ENCODE measurements at regions not wholly inside any gene's neighbourhood (a gene's known extent, or its start where the extent isn't known, plus 50 kb on each side); places are given as distances from the start of the nearest gene placed in this dataset.
"Not testable (repeated sequence)": the region's sequence is repeated elsewhere in the genome, so short reads cannot be mapped to it uniquely, and the experiment has no call there.

- ChIA-PET POLR2A (no interaction called here), CTCF (no interaction called here)
- Histone ChIP-seq H3K36me3 (ENCODE audit: control insufficient read depth in 2 of 2, extremely low read depth in 1 of 2, insufficient read depth in 1 of 2, low read length in 1 of 2) (no peaks in the 10 kb centered on the region), H3K27ac (ENCODE audit: low read length) (no peak overlapping the region), H3K4me1 (ENCODE audit: control insufficient read depth in 1 of 2, extremely low read depth in 1 of 2, insufficient read depth in 2 of 2, low read length in 2 of 2) (no peaks in the 10 kb centered on the region), H3K4me3 (ENCODE audit: control insufficient read depth in 1 of 2, extremely low read depth in 1 of 2, low read length in 1 of 2) (no peak overlapping the region), H3K9me3 (no peaks in the 10 kb centered on the region), H3K27me3 (replicated peaks in 1 of 2; ENCODE audit: control insufficient read depth in 2 of 2, extremely low read depth in 1 of 2, insufficient read depth in 2 of 2, low read length in 1 of 2) (no peaks in the 10 kb centered on the region)
- Mint-ChIP-seq H3K4me1 (no peaks in the 10 kb centered on the region), H3K4me3 (no peak overlapping the region), H3K36me3 (no peaks in the 10 kb centered on the region), H3K9me3 (peaks cover 0 to 3% (median 0%) of the 10 kb centered on the region in 3 donors), H3K27me3 (no peaks in the 10 kb centered on the region), H3K27ac (no peak overlapping the region)
- ATAC-seq (replicated peaks in 1 of 4) (no peak), DNase-seq (no peak)
- no CpG with 5 or more reads among the region's 1 CpG for WGBS (ENCODE audit: insufficient coverage)
These were observed 1668.0 kb upstream of the C9orf72 start for GRCh38 chr9:29241320-29241719.

- Histone ChIP-seq H3K9me3 (no peaks in the 10 kb centered on the region), H3K4me3 (ENCODE audit: control insufficient read depth in 1 of 2, extremely low read depth in 1 of 2, low read length in 1 of 2) (no peak overlapping the region), H3K27ac (ENCODE audit: low read length) (no peak overlapping the region), H3K27me3 (replicated peaks in 1 of 2; ENCODE audit: control insufficient read depth in 2 of 2, extremely low read depth in 1 of 2, insufficient read depth in 2 of 2, low read length in 1 of 2) (no peaks in the 10 kb centered on the region), H3K36me3 (ENCODE audit: control insufficient read depth in 2 of 2, extremely low read depth in 1 of 2, insufficient read depth in 1 of 2, low read length in 1 of 2) (no peaks in the 10 kb centered on the region), H3K4me1 (ENCODE audit: control insufficient read depth in 1 of 2, extremely low read depth in 1 of 2, insufficient read depth in 2 of 2, low read length in 2 of 2) (no peaks in the 10 kb centered on the region)
- CTCF ChIA-PET = interaction anchor here in 1 of 2 donors (0.6 kb wide), 1 partner anchor 1114 kb away, joined by 4 read pairs; no protein-coding TSS in a partner anchor
- H3K36me3 Mint-ChIP-seq = no peaks in the 10 kb centered on the region
- POLR2A ChIA-PET = no interaction called here
- ATAC-seq (replicated peaks in 1 of 4) (no peak), DNase-seq (no peak)
- no peak overlapping the region for H3K27ac Mint-ChIP-seq
- no peaks in the 10 kb centered on the region for H3K27me3 Mint-ChIP-seq
- WGBS (ENCODE audit: insufficient coverage) = 90% methylated on average over 3 of the region's 4 CpGs
- H3K4me3 Mint-ChIP-seq = no peak overlapping the region
- H3K9me3 Mint-ChIP-seq = peaks cover 0 to 3% (median 2%) of the 10 kb centered on the region in 3 donors
- no peaks in the 10 kb centered on the region for H3K4me1 Mint-ChIP-seq
These were observed 1672.1 kb upstream of the C9orf72 start for GRCh38 chr9:29245351-29245750.

GRCh38 chr9:29270400-29270799 is 1697.1 kb upstream of the C9orf72 start:
- WGBS (ENCODE audit: insufficient coverage) = 90% methylated on average over 6 of the region's 8 CpGs
- H3K36me3 ChIP-seq (ENCODE audit: control insufficient read depth in 2 of 2, extremely low read depth in 1 of 2, insufficient read depth in 1 of 2, low read length in 1 of 2); ATAC-seq (replicated peaks in 1 of 4); H3K36me3 Mint-ChIP-seq; H3K9me3 ChIP-seq; H3K27ac ChIP-seq (ENCODE audit: low read length); DNase-seq; H3K4me3 ChIP-seq (ENCODE audit: control insufficient read depth in 1 of 2, extremely low read depth in 1 of 2, low read length in 1 of 2); H3K4me1 ChIP-seq (ENCODE audit: control insufficient read depth in 1 of 2, extremely low read depth in 1 of 2, insufficient read depth in 2 of 2, low read length in 2 of 2); CTCF ChIA-PET; H3K4me1 Mint-ChIP-seq; H3K27me3 ChIP-seq (replicated peaks in 1 of 2; ENCODE audit: control insufficient read depth in 2 of 2, extremely low read depth in 1 of 2, insufficient read depth in 2 of 2, low read length in 1 of 2); POLR2A ChIA-PET; H3K27ac Mint-ChIP-seq; H3K4me3 Mint-ChIP-seq; H3K27me3 Mint-ChIP-seq: not testable (repeated sequence)
- H3K9me3 Mint-ChIP-seq = peaks cover 5 to 11% (median 6%) of the 10 kb centered on the region in 3 donors

- Histone ChIP-seq H3K4me1 (ENCODE audit: control insufficient read depth in 1 of 2, extremely low read depth in 1 of 2, insufficient read depth in 2 of 2, low read length in 2 of 2) (no peaks in the 10 kb centered on the region), H3K36me3 (ENCODE audit: control insufficient read depth in 2 of 2, extremely low read depth in 1 of 2, insufficient read depth in 1 of 2, low read length in 1 of 2) (no peaks in the 10 kb centered on the region), H3K27me3 (replicated peaks in 1 of 2; ENCODE audit: control insufficient read depth in 2 of 2, extremely low read depth in 1 of 2, insufficient read depth in 2 of 2, low read length in 1 of 2) (no peaks in the 10 kb centered on the region), H3K27ac (ENCODE audit: low read length) (no peak overlapping the region), H3K4me3 (ENCODE audit: control insufficient read depth in 1 of 2, extremely low read depth in 1 of 2, low read length in 1 of 2) (no peak overlapping the region), H3K9me3 (no peaks in the 10 kb centered on the region)
- CTCF ChIA-PET = no interaction called here
- DNase-seq (no peak), ATAC-seq (replicated peaks in 1 of 4) (no peak)
- Mint-ChIP-seq H3K27me3 (no peaks in the 10 kb centered on the region), H3K27ac (no peak overlapping the region), H3K4me3 (no peak overlapping the region), H3K36me3 (no peaks in the 10 kb centered on the region), H3K4me1 (no peaks in the 10 kb centered on the region), H3K9me3 (no peaks in the 10 kb centered on the region)
- POLR2A ChIA-PET = no interaction called here
- WGBS (ENCODE audit: insufficient coverage) = no CpG with 5 or more reads among the region's 2 CpGs
These were observed 1708.8 kb upstream of the C9orf72 start for GRCh38 chr9:29282121-29282520.

- Mint-ChIP-seq H3K4me3 (no peak overlapping the region), H3K36me3 (no peaks in the 10 kb centered on the region), H3K4me1 (no peaks in the 10 kb centered on the region), H3K27me3 (no peaks in the 10 kb centered on the region), H3K9me3 (no peaks in the 10 kb centered on the region), H3K27ac (no peak overlapping the region)
- Histone ChIP-seq H3K27me3 (replicated peaks in 1 of 2; ENCODE audit: control insufficient read depth in 2 of 2, extremely low read depth in 1 of 2, insufficient read depth in 2 of 2, low read length in 1 of 2) (no peaks in the 10 kb centered on the region), H3K4me3 (ENCODE audit: control insufficient read depth in 1 of 2, extremely low read depth in 1 of 2, low read length in 1 of 2) (no peak overlapping the region), H3K9me3 (no peaks in the 10 kb centered on the region), H3K36me3 (ENCODE audit: control insufficient read depth in 2 of 2, extremely low read depth in 1 of 2, insufficient read depth in 1 of 2, low read length in 1 of 2) (no peaks in the 10 kb centered on the region), H3K4me1 (ENCODE audit: control insufficient read depth in 1 of 2, extremely low read depth in 1 of 2, insufficient read depth in 2 of 2, low read length in 2 of 2) (no peaks in the 10 kb centered on the region), H3K27ac (ENCODE audit: low read length) (no peak overlapping the region)
- WGBS (ENCODE audit: insufficient coverage) = 17% methylated on average over 1 of the region's 3 CpGs
- DNase-seq = no peak
- ChIA-PET POLR2A (no interaction called here), CTCF (no interaction called here)
- ATAC-seq (replicated peaks in 1 of 4) = no peak
These were observed 1712.5 kb upstream of the C9orf72 start for GRCh38 chr9:29285818-29286217.

- Mint-ChIP-seq H3K36me3 (no peaks in the 10 kb centered on the region), H3K27me3 (no peaks in the 10 kb centered on the region), H3K27ac (no peak overlapping the region), H3K9me3 (peaks cover 4 to 10% (median 6%) of the 10 kb centered on the region in 3 donors), H3K4me3 (no peak overlapping the region), H3K4me1 (no peaks in the 10 kb centered on the region)
- 63% methylated on average over 4 of the region's 4 CpGs for WGBS (ENCODE audit: insufficient coverage)
- Histone ChIP-seq H3K27me3 (replicated peaks in 1 of 2; ENCODE audit: control insufficient read depth in 2 of 2, extremely low read depth in 1 of 2, insufficient read depth in 2 of 2, low read length in 1 of 2) (no peaks in the 10 kb centered on the region), H3K36me3 (ENCODE audit: control insufficient read depth in 2 of 2, extremely low read depth in 1 of 2, insufficient read depth in 1 of 2, low read length in 1 of 2) (no peaks in the 10 kb centered on the region), H3K4me1 (ENCODE audit: control insufficient read depth in 1 of 2, extremely low read depth in 1 of 2, insufficient read depth in 2 of 2, low read length in 2 of 2) (no peaks in the 10 kb centered on the region), H3K27ac (ENCODE audit: low read length) (no peak overlapping the region), H3K4me3 (ENCODE audit: control insufficient read depth in 1 of 2, extremely low read depth in 1 of 2, low read length in 1 of 2) (no peak overlapping the region), H3K9me3 (no peaks in the 10 kb centered on the region)
- ChIA-PET CTCF (no interaction called here), POLR2A (no interaction called here)
- DNase-seq = no peak
- ATAC-seq (replicated peaks in 1 of 4) = no peak
These were observed 1716.1 kb upstream of the C9orf72 start for GRCh38 chr9:29289365-29289764.

GRCh38 chr9:29290516-29290915 is 1717.2 kb upstream of the C9orf72 start:
- POLR2A ChIA-PET = no interaction called here
- Mint-ChIP-seq H3K9me3 (peaks cover 4 to 14% (median 8%) of the 10 kb centered on the region in 3 donors), H3K36me3 (no peaks in the 10 kb centered on the region), H3K27ac (no peak overlapping the region), H3K4me3 (no peak overlapping the region), H3K27me3 (no peaks in the 10 kb centered on the region), H3K4me1 (no peaks in the 10 kb centered on the region)
- Histone ChIP-seq H3K27me3 (replicated peaks in 1 of 2; ENCODE audit: control insufficient read depth in 2 of 2, extremely low read depth in 1 of 2, insufficient read depth in 2 of 2, low read length in 1 of 2) (no peaks in the 10 kb centered on the region), H3K27ac (ENCODE audit: low read length) (no peak overlapping the region), H3K36me3 (ENCODE audit: control insufficient read depth in 2 of 2, extremely low read depth in 1 of 2, insufficient read depth in 1 of 2, low read length in 1 of 2) (no peaks in the 10 kb centered on the region), H3K4me1 (ENCODE audit: control insufficient read depth in 1 of 2, extremely low read depth in 1 of 2, insufficient read depth in 2 of 2, low read length in 2 of 2) (no peaks in the 10 kb centered on the region), H3K9me3 (no peaks in the 10 kb centered on the region), H3K4me3 (ENCODE audit: control insufficient read depth in 1 of 2, extremely low read depth in 1 of 2, low read length in 1 of 2) (no peak overlapping the region)
- WGBS (ENCODE audit: insufficient coverage) = 0% methylated on average over 1 of the region's 1 CpG
- DNase-seq (no peak), ATAC-seq (replicated peaks in 1 of 4) (no peak)
- CTCF ChIA-PET = no interaction called here

Measured in T-cell (primary cell).